ENCODE measurements at regions not wholly inside any gene's neighbourhood (a gene's known extent, or its start where the extent isn't known, plus 50 kb on each side); places are given as distances from the start of the nearest gene placed in this dataset.
"Not testable (repeated sequence)": the region's sequence is repeated elsewhere in the genome, so short reads cannot be mapped to it uniquely, and the experiment has no call there.

DNA sequence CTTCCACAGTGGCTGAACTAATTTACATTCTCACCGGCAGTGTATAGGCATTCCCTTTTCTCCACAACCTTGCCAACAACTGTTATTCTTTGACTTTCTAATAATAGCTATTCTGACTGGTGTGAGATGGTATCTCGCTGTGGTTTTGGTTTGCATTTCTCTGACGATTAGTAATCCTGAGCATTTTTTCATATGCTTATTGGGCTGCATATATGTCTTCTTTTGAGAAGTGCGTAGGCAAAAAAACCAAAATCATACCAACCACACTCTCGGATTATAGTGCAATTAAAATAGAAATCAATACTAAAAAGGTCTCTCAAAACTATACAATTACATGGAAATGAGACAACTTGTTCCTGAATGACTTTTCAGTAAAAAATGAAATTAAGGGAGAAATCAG, 74.8 kb upstream of the NBPF20 start:
- TF ChIP-seq, protein P1, sequence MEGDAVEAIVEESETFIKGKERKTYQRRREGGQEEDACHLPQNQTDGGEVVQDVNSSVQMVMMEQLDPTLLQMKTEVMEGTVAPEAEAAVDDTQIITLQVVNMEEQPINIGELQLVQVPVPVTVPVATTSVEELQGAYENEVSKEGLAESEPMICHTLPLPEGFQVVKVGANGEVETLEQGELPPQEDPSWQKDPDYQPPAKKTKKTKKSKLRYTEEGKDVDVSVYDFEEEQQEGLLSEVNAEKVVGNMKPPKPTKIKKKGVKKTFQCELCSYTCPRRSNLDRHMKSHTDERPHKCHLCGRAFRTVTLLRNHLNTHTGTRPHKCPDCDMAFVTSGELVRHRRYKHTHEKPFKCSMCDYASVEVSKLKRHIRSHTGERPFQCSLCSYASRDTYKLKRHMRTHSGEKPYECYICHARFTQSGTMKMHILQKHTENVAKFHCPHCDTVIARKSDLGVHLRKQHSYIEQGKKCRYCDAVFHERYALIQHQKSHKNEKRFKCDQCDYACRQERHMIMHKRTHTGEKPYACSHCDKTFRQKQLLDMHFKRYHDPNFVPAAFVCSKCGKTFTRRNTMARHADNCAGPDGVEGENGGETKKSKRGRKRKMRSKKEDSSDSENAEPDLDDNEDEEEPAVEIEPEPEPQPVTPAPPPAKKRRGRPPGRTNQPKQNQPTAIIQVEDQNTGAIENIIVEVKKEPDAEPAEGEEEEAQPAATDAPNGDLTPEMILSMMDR (IDR thresholded peaks at IDR 0.05; ENCODE audit: borderline replicate concordance, extremely low read depth, low read length, poor library complexity, severe bottlenecking): not testable (repeated sequence)
- TF ChIP-seq EZH2 (IDR thresholded peaks at IDR 0.05; ENCODE audit: borderline replicate concordance, low read depth, low read length, severe bottlenecking): not testable (repeated sequence)
